Gastroesophageal sphincter (tissue), 3 donors: ENCODE measurements at regions not wholly inside any gene's neighbourhood (a gene's known extent, or its start where the extent isn't known, plus 50 kb on each side); places are given as distances from the start of the nearest gene placed in this dataset.

Experiments used
- POLR2A ChIP-seq, 2 donors: fragments of 450-650 bp; IDR thresholded peaks; one replicate each; pipeline ENCODE4 v1.6.1; 2017; ENCODE audit warnings: antibody characterized with exemption in 2 of 2, mild to moderate bottlenecking in 2 of 2, moderate library complexity in 1 of 2
- POLR2AphosphoS5 ChIP-seq: sonication (generic); formaldehyde crosslinking; IDR thresholded peaks from one replicate; pipeline ENCODE4 v1.6.1; 2017; ENCODE audit warnings: antibody characterized with exemption
- TF ChIP-seq, protein P1 (sequence below), 4 experiments: fragments of 200-600 bp in 2 of 4; fragments of 450-650 bp in 2 of 4; sonication (generic) in 1 of 4; IDR thresholded peaks; one replicate each; pipeline ENCODE4 v1.5.1; 2017 to 2019; ENCODE audit warnings: antibody characterized with exemption in 4 of 4, mild to moderate bottlenecking in 2 of 4, moderate library complexity in 2 of 4

DNA sequence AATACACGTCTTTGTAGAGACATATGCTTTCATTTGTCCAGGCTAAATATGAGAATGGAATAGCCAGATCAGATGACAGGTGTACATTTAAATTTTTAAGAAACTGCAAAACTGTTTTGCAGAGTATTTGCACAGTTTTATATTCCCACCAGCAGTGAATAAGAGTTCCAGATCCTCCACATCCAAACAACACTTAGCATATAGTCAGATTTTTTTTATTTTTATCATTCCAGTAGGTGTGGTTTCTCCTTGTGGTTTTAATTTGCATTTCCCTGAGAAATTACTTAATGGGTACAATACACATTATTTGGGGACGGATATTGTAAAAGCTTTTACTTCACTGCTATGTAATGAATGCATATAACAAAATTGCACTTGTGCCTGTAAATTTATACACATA, 56.7 kb upstream of the IRF2 start:
- TF ChIP-seq, protein P1, sequence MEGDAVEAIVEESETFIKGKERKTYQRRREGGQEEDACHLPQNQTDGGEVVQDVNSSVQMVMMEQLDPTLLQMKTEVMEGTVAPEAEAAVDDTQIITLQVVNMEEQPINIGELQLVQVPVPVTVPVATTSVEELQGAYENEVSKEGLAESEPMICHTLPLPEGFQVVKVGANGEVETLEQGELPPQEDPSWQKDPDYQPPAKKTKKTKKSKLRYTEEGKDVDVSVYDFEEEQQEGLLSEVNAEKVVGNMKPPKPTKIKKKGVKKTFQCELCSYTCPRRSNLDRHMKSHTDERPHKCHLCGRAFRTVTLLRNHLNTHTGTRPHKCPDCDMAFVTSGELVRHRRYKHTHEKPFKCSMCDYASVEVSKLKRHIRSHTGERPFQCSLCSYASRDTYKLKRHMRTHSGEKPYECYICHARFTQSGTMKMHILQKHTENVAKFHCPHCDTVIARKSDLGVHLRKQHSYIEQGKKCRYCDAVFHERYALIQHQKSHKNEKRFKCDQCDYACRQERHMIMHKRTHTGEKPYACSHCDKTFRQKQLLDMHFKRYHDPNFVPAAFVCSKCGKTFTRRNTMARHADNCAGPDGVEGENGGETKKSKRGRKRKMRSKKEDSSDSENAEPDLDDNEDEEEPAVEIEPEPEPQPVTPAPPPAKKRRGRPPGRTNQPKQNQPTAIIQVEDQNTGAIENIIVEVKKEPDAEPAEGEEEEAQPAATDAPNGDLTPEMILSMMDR (IDR thresholded peaks at IDR 0.05): no peak
- TF ChIP-seq POLR2A (IDR thresholded peaks at IDR 0.05) (no peak), POLR2AphosphoS5 (no peak)
